ENCODE measurements at regions not wholly inside any gene's neighbourhood (a gene's known extent, or its start where the extent isn't known, plus 50 kb on each side); places are given as distances from the start of the nearest gene placed in this dataset.

DNA sequence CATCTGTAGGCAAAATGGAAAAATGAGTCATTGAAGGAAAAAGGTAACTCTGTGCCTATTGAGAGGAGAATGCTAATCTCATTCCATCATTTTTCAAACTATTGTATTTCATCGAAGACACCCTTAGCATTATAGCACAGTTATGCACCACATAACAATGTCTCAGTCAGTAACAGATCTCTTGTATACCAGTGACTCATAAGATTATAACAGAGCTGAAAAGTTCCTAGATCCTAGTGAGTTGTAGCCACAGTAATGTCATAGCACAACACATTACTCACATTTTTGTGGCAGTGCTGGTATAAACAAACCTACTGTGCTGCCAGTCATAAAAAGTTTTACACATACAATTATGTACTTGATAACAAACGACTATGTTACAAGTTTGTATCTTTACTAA lies 1077.6 kb downstream of the DIAPH3 start:
- DNase-seq (ENCODE audit: low read depth in 4 of 4, low spot score in 1 of 4), result no peak

DNA sequence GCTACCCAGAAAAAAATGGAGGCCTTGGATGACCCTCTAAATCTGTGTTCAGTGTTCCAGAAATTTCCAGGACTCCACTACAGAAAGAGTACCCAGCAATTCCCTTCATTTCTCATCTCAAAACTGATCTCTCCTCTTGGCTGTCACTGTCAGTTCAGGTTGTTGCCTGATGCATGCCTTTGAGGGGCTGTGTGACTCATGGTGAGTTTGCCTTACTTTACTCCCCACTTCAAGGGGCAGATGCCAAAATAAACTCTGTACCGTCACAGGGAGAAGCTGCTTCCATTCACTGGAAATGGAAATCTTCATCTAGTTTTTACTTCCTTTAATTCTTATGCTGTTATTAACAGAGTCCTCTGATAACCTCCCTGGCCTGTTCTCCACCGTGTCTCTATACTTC lies 1075.0 kb downstream of the DIAPH3 start:
- no peak for DNase-seq (ENCODE audit: low read depth in 4 of 4, low spot score in 1 of 4)

DNA sequence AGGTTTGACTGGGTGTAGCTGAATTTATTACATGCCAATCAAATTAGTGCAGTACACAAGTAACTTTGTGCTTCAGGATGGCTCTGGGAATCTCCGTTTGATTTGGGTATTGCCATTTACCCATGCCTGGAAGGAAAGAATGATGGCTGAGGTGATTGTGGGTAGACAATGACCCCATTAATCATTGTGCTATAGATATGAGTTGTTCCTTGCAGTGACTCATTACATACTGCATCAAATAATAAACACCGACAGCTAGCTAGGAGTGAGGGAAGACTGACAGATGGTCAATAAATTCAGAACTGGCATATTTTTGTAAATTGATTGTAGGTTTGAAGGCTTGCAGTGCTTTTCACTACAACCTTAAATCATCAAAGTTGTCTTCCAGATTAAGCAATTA lies 1069.5 kb downstream of the DIAPH3 start:
- DNase-seq (ENCODE audit: low read depth in 4 of 4, low spot score in 1 of 4), result no peak

GRCh38 chr13:59099182-59099974 lies 1064.3 kb downstream of the DIAPH3 start:
- DNase-seq (ENCODE audit: low read depth in 4 of 4, low spot score in 1 of 4), result no peak

DNA sequence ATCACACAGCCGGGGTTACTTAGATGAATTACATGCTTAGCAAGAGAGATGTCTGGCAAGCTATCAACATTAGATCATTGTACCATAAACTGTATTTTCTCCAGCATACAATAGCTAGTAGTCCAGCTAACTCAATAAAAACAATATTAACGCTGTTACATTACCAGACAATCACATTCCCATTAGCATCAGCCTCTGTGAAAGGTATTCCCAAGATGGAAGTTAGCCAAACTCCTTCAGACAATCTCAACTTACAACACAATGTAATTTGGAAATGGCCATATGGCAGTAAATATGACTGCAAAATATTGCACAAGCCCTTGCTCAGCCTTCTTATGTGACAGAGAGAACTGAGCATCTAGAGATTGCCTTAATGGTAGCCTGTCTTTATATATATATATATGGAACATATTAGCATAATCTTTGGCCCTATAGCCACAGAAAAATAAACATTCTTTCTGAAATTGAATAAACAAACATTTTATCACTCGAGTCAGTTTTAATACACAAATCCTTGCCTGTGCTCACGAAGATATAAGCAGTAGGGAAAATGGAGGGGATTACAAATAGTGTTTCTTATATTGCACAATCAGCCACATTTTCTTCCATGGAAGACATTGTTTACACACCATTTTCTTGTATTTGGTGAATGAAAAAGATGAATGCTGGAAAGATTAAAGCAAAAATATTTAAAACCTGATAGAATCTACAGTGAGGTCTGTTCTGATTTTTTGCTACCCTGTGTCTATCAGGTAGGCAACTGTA lies 1060.5 kb downstream of the DIAPH3 start:
- DNase-seq (ENCODE audit: low read depth in 4 of 4, low spot score in 1 of 4), result no peak

DNA sequence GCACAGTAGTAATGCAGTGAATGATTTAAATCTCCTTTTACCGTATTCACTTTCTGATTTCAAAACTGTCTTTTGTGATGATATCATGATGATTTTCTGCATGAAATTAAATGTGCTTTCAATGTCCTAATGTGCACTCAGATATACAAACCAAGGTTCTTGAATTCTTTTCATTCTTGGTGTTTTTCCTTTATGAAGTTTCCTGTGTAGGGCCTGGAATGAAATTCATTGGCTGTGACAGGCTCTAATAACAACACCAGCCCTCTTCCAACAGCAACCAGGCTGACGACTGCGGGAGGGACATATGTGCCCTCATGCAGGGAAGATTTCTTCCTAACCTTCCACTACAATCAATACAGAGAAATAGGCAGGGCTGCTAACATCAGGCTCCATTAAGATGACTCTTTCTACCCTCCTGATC lies 1052.0 kb downstream of the DIAPH3 start:
- no peak for DNase-seq (ENCODE audit: low read depth in 4 of 4, low spot score in 1 of 4)

DNA sequence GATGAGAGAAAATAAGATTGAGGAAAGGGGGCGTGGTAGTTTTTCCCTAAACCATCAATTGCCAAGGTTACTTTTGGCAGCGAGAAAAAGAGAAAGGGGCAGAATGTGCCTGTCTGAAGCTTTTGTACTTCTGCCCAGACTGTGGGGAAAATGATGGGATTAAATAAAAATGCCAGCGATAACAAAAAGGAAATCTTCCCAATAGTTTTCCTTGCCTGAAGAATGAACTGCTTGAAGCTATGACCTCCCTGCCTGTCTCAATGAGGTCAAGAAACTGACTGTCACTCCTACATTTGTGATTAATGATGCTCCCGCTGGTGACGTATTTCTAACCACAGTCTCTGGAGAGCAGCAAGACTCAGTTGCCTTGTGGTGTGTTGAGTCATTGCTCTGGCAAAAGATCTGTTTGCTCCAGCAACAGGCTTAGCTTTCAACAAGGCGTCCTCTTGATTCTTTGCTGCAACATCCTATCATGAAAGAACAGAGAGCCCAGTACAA lies 1051.5 kb downstream of the DIAPH3 start:
- DNase-seq (ENCODE audit: low read depth in 4 of 4, low spot score in 1 of 4), result no peak

DNA sequence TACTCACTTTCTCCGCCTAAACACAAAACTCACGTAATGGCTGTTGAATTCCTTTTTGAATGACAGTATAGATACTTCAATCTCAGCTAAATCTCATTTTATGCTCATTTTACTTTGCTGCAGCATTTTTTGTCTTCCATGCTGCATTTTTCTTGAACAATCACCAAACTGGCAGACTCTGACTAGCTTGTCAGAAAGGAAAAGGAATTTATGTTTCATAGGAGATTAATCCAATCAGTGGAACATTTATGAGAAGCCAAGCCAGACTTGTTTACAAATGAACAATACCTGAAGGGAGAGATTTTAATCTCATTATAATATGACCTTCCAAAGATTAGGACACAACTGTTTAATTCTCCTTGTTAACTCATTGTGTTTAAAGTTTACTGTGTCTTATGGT lies 1044.3 kb downstream of the DIAPH3 start:
- DNase-seq (ENCODE audit: low read depth in 4 of 4, low spot score in 1 of 4), result no peak

DNA sequence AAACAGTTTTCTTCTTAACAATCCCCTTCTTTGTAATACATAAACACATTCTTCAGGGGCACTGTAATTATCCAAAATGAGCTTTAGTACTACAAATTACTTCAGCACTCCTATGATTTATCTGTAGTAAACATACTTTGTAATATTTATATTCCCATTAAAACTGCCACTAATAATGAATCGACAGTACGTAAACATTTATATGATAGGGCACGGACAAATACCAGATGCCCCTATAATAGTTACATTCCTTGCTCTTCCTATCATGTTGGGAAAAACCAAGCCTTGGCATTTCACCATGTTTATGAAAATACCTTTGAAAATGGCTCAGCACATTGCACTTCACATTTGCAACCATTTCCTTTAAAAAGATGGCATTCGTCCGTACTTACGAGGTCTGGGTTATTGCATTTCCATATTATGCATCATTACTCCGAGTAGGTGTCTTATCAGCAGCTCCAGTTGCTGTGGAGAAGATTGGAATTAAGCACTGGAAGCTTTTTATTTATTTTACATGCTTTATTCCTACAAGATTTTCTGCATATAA lies 1043.4 kb downstream of the DIAPH3 start:
- no peak for DNase-seq (ENCODE audit: low read depth in 4 of 4, low spot score in 1 of 4)

DNA sequence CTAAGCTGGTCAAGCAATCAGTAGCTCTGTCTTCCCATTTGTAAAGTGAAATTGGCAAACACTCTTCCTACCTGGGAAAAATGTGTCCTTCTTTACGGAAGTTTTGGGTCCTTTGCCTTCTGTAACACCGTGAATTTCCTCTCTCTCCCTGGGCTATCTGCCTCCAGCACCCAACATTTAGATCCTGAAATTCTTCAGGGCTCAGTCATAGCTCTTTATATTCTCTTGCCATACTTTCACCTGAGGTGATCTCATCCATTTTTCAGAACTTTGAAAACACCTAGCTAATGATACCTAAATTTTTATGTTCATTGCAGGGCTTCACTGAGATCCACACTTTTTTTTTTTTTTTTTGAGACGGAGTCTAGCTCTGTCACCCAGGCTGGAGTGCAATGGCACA lies 1042.2 kb downstream of the DIAPH3 start:
- no peak for DNase-seq (ENCODE audit: low read depth in 4 of 4, low spot score in 1 of 4)

DNA sequence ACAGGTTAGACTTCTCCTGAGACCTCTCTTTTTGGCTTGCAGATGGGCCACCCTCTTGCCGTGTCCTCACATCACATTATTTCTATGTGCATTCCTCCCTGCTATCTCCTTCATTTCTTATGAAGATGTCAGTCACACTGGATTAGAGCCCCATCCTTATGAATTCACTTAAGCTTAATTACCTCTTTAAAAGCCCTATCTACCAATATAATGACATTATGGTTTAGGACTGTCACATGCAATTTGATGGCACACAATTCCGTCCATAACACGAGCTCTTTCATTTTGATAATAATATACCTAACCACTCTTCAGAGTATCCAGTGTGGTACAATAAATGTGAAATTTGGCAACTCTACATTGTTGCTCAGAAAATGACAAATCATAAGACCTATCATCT lies 1037.3 kb downstream of the DIAPH3 start:
- no peak for DNase-seq (ENCODE audit: low read depth in 4 of 4, low spot score in 1 of 4)

DNA sequence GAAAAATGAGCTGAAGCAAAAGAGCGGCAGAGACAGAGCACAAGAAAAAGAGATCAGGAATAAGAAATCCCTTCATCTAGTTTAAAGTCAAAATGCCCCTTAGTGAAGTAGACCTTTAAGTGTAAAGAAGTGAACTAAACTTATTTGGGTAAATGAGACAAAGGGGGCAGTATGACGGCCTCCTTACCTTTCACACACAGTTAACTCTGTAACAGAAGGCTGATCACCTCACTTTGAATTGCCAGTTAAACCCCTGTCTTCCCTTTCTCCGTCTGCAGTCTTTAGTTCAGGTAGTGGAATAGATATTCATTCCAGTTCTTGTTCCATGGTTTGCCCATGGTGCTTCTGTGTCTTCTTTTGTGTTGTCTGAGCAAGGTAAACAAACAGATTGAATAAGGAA lies 1029.8 kb downstream of the DIAPH3 start:
- no peak for DNase-seq (ENCODE audit: low read depth in 4 of 4, low spot score in 1 of 4)

DNA sequence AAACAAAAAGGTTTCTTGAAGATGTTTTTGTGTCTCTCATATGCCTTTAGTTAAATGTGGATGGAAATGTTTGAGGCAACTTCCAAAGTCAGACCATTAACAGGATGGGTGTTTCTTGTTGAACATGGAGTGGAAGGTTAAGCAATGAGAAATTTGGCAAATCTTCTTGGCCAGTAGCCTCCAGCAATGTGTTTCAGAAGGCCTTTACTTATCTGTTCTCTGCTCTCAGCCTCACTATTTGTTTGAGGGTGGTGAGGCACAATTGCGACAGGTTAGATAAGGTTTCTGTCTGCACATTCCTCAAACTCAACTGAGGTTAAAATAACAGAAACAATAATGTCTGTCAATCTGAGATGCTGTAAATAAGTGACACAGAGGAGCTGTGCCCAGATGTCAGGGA lies 1019.0 kb downstream of the DIAPH3 start:
- no peak for DNase-seq (ENCODE audit: low read depth in 4 of 4, low spot score in 1 of 4)

- no peak for DNase-seq (ENCODE audit: low read depth in 4 of 4, low spot score in 1 of 4)
Measured at GRCh38 chr13:59145381-59145780, 1018.3 kb downstream of the DIAPH3 start.

DNA sequence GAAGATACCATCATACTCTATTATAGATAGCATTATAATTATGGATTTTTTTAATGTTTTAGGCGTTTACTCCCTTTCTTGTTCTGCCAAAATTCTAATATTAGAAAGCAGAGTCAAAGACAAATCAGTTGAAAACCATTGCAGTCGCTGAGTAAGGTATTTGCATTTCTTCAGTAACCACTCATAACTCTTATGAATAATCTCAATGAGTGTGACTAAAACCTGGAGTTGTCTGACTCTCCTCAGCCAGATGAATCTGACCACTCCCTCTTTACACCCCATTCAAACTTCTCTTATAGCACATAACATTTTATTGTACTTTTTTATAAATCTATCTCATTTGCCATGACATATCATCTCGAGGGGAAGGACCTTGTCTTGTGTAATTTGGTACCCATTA lies 1006.5 kb downstream of the DIAPH3 start:
- no peak for DNase-seq (ENCODE audit: low read depth in 4 of 4, low spot score in 1 of 4)

GRCh38 chr13:59166174-59166573 lies 997.6 kb downstream of the DIAPH3 start:
- DNase-seq (ENCODE audit: low read depth in 4 of 4, low spot score in 1 of 4), result no peak

DNA sequence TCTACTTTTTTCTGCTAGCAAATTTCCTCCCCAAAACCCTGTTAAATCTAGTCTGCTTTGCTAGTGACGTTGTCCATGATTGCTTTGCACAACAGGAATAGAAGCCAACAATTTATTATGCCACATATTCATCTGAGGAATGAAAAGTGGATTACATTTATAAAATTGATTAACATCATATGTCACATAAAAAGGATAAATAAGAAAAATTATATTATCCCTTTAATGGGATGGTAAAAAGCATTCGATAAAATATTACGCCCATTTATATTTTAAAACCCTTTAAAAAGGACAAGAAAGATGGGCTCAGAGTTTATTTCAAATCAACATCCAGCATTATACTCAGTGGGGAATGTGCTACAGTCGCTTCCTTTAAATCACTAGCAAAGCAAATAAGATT lies 991.7 kb downstream of the DIAPH3 start:
- DNase-seq (ENCODE audit: low read depth in 4 of 4, low spot score in 1 of 4), result no peak

GRCh38 chr13:59176775-59177174 lies 987.0 kb downstream of the DIAPH3 start:
- DNase-seq (ENCODE audit: low read depth in 4 of 4, low spot score in 1 of 4), result no peak

DNA sequence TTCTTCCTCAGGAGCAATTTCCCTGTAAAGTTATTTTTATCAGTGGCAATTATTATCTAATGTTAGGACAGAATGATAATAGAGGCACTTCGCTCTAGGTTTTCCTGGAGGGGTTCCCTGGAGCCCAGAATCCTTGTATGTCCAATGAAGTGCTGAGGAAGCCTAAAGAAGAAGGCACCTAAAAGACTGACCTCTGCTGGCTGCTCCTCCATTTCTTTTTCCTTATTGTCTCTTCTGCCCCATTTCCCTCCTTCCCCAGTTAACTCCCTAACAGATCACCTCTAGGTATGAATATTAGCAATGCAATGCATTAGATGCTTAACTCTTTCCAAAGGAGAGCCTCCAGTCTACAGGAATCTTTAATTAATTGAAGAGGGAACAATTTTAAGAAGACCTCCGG lies 985.4 kb downstream of the DIAPH3 start:
- DNase-seq (ENCODE audit: low read depth in 4 of 4, low spot score in 1 of 4), result no peak

GRCh38 chr13:59182241-59182640 lies 981.5 kb downstream of the DIAPH3 start:
- no peak for DNase-seq (ENCODE audit: low read depth in 4 of 4, low spot score in 1 of 4)

DNA sequence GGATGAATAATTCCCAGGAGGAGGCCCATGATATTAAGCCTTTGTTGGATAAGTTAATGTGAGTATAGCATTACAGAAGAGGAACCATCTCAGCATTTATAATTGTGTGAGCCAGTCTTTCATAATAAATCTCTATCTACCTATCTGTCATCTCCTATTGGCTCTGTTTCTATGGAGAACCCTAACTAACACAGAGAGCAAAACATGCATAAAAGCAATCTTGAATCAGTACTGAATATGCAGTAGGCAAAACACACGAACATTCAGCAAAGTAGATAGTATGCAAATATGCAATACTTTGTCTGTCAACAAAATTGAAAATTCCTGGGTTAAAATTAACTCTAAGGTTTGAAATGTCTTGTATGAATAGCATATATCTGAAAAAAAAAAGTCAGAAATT lies 966.3 kb downstream of the DIAPH3 start:
- DNase-seq (ENCODE audit: low read depth in 4 of 4, low spot score in 1 of 4), result no peak

GRCh38 chr13:59201841-59202240 lies 961.9 kb downstream of the DIAPH3 start:
- no peak for DNase-seq (ENCODE audit: low read depth in 4 of 4, low spot score in 1 of 4)
